ENCODE measurements at regions not wholly inside any gene's neighbourhood (a gene's known extent, or its start where the extent isn't known, plus 50 kb on each side); places are given as distances from the start of the nearest gene placed in this dataset.

GRCh38 chr18:77472509-77472908 is 222.9 kb downstream of the GALR1 start:
- no peak for DNase-seq (ENCODE audit: low read depth in 1 of 2, low spot score in 1 of 2)
- in situ Hi-C loops (cut with HindIII; ENCODE audit: low pct_unique_long_range_greater_than_20kb, low sequenced_read_pairs) = no loop called here
- TF ChIP-seq JUND (IDR thresholded peaks at IDR 0.05; ENCODE audit: low read depth) = no peak

GRCh38 chr18:77478646-77479442 is 229.2 kb downstream of the GALR1 start:
- DNase-seq (ENCODE audit: low read depth in 1 of 2, low spot score in 1 of 2) = no peak

GRCh38 chr18:77481541-77481940 is 231.9 kb downstream of the GALR1 start:
- DNase-seq (ENCODE audit: low read depth in 1 of 2, low spot score in 1 of 2) = no peak
- no peak for TF ChIP-seq JUND (IDR thresholded peaks at IDR 0.05; ENCODE audit: low read depth)
- in situ Hi-C loops (cut with HindIII; ENCODE audit: low pct_unique_long_range_greater_than_20kb, low sequenced_read_pairs) = no loop called here

More at GRCh38 chr18:77478646-77479442, 229.2 kb downstream of the GALR1 start:
- no peak for TF ChIP-seq JUND (IDR thresholded peaks at IDR 0.05; ENCODE audit: low read depth)
- in situ Hi-C loops (cut with HindIII; ENCODE audit: low pct_unique_long_range_greater_than_20kb, low sequenced_read_pairs) = no loop called here

GRCh38 chr18:77482190-77483085 is 232.8 kb downstream of the GALR1 start:
- no peak for DNase-seq (ENCODE audit: low read depth in 1 of 2, low spot score in 1 of 2)
- in situ Hi-C loops (cut with HindIII; ENCODE audit: low pct_unique_long_range_greater_than_20kb, low sequenced_read_pairs) = no loop called here
- no peak for TF ChIP-seq JUND (IDR thresholded peaks at IDR 0.05; ENCODE audit: low read depth)

GRCh38 chr18:77486985-77487384 is 237.3 kb downstream of the GALR1 start:
- TF ChIP-seq JUND (IDR thresholded peaks at IDR 0.05; ENCODE audit: low read depth) = no peak
- no peak for DNase-seq (ENCODE audit: low read depth in 1 of 2, low spot score in 1 of 2)
- in situ Hi-C loops (cut with HindIII; ENCODE audit: low pct_unique_long_range_greater_than_20kb, low sequenced_read_pairs) = no loop called here

GRCh38 chr18:77487951-77488740 is 238.5 kb downstream of the GALR1 start:
- no peak for TF ChIP-seq JUND (IDR thresholded peaks at IDR 0.05; ENCODE audit: low read depth)
- in situ Hi-C loops (cut with HindIII; ENCODE audit: low pct_unique_long_range_greater_than_20kb, low sequenced_read_pairs) = no loop called here
- DNase-seq (ENCODE audit: low read depth in 1 of 2, low spot score in 1 of 2) = no peak

- no peak for TF ChIP-seq JUND (IDR thresholded peaks at IDR 0.05; ENCODE audit: low read depth)
- in situ Hi-C loops (cut with HindIII; ENCODE audit: low pct_unique_long_range_greater_than_20kb, low sequenced_read_pairs) = no loop called here
- no peak for DNase-seq (ENCODE audit: low read depth in 1 of 2, low spot score in 1 of 2)
Measured at GRCh38 chr18:77495079-77495478, 245.4 kb downstream of the GALR1 start.

- no peak for TF ChIP-seq JUND (IDR thresholded peaks at IDR 0.05; ENCODE audit: low read depth)
- in situ Hi-C loops (cut with HindIII; ENCODE audit: low pct_unique_long_range_greater_than_20kb, low sequenced_read_pairs) = no loop called here
- DNase-seq (ENCODE audit: low read depth in 1 of 2, low spot score in 1 of 2) = no peak
Measured at GRCh38 chr18:77495982-77496690, 246.5 kb downstream of the GALR1 start.

- no peak for DNase-seq (ENCODE audit: low read depth in 1 of 2, low spot score in 1 of 2)
- in situ Hi-C loops (cut with HindIII; ENCODE audit: low pct_unique_long_range_greater_than_20kb, low sequenced_read_pairs) = no loop called here
Measured at GRCh38 chr18:77501266-77501665, 251.6 kb downstream of the GALR1 start.

GRCh38 chr18:77505499-77505898 is 255.9 kb downstream of the GALR1 start:
- TF ChIP-seq JUND (IDR thresholded peaks at IDR 0.05; ENCODE audit: low read depth) = no peak
- in situ Hi-C loops (cut with HindIII; ENCODE audit: low pct_unique_long_range_greater_than_20kb, low sequenced_read_pairs) = no loop called here
- DNase-seq (ENCODE audit: low read depth in 1 of 2, low spot score in 1 of 2) = no peak

More at GRCh38 chr18:77501266-77501665, 251.6 kb downstream of the GALR1 start:
- no peak for TF ChIP-seq JUND (IDR thresholded peaks at IDR 0.05; ENCODE audit: low read depth)

GRCh38 chr18:77512152-77512551 is 262.5 kb downstream of the GALR1 start:
- DNase-seq (ENCODE audit: low read depth in 1 of 2, low spot score in 1 of 2) = no peak
- in situ Hi-C loops (cut with HindIII; ENCODE audit: low pct_unique_long_range_greater_than_20kb, low sequenced_read_pairs) = no loop called here
- TF ChIP-seq JUND (IDR thresholded peaks at IDR 0.05; ENCODE audit: low read depth) = no peak

- no peak for TF ChIP-seq JUND (IDR thresholded peaks at IDR 0.05; ENCODE audit: low read depth)
- in situ Hi-C loops (cut with HindIII; ENCODE audit: low pct_unique_long_range_greater_than_20kb, low sequenced_read_pairs) = no loop called here
- DNase-seq (ENCODE audit: low read depth in 1 of 2, low spot score in 1 of 2) = no peak
Measured at GRCh38 chr18:77517901-77518300, 268.3 kb downstream of the GALR1 start.

All from T47D (cell line).